ENCODE measurements at regions not wholly inside any gene's neighbourhood (a gene's known extent, or its start where the extent isn't known, plus 50 kb on each side); places are given as distances from the start of the nearest gene placed in this dataset.
"Not testable (repeated sequence)": the region's sequence is repeated elsewhere in the genome, so short reads cannot be mapped to it uniquely, and the experiment has no call there.

- no peak overlapping the region for H3K4me3 ChIP-seq (ENCODE audit: low read depth, low read length)
- no peak for TF ChIP-seq CTCF (IDR thresholded peaks at IDR 0.05; ENCODE audit: insufficient read depth, low read length)
- no peak for DNase-seq (ENCODE audit: low read depth)
Observed at GRCh38 chr11:44468345-44468988, 97.0 kb upstream of the CD82 start.

- H3K4me3 ChIP-seq (ENCODE audit: low read depth, low read length) = no peak overlapping the region
- TF ChIP-seq CTCF (IDR thresholded peaks at IDR 0.05; ENCODE audit: insufficient read depth, low read length) = no peak
- no peak for DNase-seq (ENCODE audit: low read depth)
Observed at GRCh38 chr11:44469412-44469811, 96.1 kb upstream of the CD82 start.

- no peak for TF ChIP-seq CTCF (IDR thresholded peaks at IDR 0.05; ENCODE audit: insufficient read depth, low read length)
- no peak for DNase-seq (ENCODE audit: low read depth)
- H3K4me3 ChIP-seq (ENCODE audit: low read depth, low read length) = no peak overlapping the region
Observed at GRCh38 chr11:44470854-44471253, 94.6 kb upstream of the CD82 start.

DNA sequence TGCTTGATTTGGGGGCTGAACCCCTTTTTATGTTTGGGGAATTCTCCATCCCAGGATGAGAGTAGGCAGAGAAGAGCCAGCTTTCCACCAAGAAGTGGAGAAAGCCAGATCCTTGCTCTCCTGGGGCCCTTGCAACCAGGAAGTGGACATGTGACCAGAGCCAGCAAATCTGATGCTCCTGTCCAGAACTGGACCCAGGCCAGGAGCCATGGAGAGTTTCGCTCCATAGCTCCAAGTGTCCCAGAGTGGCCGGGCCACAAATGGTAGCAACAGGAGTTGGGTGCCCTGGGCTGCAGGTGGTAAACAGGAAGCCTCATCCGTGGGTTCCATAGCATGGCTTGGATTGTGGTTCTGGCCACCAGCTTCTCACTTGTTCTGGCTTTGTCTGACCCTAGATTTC is 93.9 kb upstream of the CD82 start:
- TF ChIP-seq CTCF (IDR thresholded peaks at IDR 0.05; ENCODE audit: insufficient read depth, low read length) = no peak
- no peak overlapping the region for H3K4me3 ChIP-seq (ENCODE audit: low read depth, low read length)
- DNase-seq (ENCODE audit: low read depth) = no peak

DNA sequence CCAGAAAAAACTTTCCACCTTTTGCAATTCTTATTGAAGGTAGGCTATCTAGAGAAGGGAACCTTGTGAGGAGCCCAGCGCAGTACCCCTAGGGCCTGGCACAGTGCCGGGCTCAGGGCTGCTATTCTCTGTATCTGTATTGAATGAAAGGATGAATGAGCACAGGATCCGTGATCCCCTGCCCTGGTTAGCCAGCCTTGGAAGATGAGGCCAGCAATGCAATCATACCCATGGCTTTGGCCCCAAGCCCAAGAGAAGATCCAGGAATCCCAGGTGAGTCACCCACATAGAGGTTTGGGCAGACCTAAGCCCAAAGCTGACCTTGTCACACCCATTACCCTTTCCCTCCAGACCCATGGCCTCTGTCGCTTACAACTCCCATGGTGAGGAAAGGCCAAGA is 92.5 kb upstream of the CD82 start:
- no peak overlapping the region for H3K4me3 ChIP-seq (ENCODE audit: low read depth, low read length)
- no peak for DNase-seq (ENCODE audit: low read depth)
- TF ChIP-seq CTCF (IDR thresholded peaks at IDR 0.05; ENCODE audit: insufficient read depth, low read length) = no peak

- H3K4me3 ChIP-seq (ENCODE audit: low read depth, low read length) = no peak overlapping the region
- DNase-seq (ENCODE audit: low read depth) = no peak
- no peak for TF ChIP-seq CTCF (IDR thresholded peaks at IDR 0.05; ENCODE audit: insufficient read depth, low read length)
Observed at GRCh38 chr11:44474702-44475101, 90.8 kb upstream of the CD82 start.

GRCh38 chr11:44475114-44475686 is 90.3 kb upstream of the CD82 start:
- no peak for DNase-seq (ENCODE audit: low read depth)
- H3K4me3 ChIP-seq (ENCODE audit: low read depth, low read length) = no peak overlapping the region
- no peak for TF ChIP-seq CTCF (IDR thresholded peaks at IDR 0.05; ENCODE audit: insufficient read depth, low read length)

- not testable (repeated sequence) for H3K4me3 ChIP-seq (ENCODE audit: low read depth, low read length); DNase-seq (ENCODE audit: low read depth)
Observed at GRCh38 chr11:44482338-44482737, 83.1 kb upstream of the CD82 start.

Measured in fibroblast of the aortic adventitia (primary cell).